ENCODE measurements at regions not wholly inside any gene's neighbourhood (a gene's known extent, or its start where the extent isn't known, plus 50 kb on each side); places are given as distances from the start of the nearest gene placed in this dataset.
"Not testable (repeated sequence)": the region's sequence is repeated elsewhere in the genome, so short reads cannot be mapped to it uniquely, and the experiment has no call there.

DNA sequence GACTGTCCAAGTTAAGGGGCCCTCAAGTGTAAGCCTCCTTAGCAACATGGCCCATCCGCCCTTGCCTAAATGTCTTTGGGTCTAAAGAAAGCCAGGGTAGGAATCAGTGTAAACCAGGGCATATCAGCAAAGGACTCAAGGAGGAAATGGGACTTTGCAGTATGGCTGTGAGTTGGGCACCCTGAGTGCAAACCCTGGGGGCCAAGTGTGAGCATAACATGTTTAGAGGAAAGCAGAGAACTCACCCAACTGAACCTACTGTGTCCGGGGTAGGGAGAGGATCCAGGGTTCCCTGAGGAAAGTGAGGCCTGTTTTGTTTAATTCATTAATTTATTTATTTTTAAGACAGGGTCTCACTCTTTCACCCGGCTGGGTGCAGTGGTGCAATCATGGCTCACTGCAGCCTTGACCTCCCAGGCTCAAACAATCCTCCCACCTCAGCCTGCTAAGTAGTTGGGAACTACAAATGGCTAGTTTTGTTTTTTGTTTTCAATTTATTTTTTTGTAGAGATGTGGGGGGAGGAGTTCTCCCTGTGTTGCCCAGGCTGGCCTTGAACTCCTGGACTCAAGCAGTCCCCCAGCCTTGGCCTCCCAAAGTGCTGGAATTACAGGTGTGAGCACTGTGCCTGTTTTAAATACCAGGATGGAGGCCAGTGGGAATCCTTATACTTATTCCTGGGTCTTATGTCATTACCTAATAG, 51.0 kb upstream of the ACTR3 start:
- no peak for DNase-seq

DNA sequence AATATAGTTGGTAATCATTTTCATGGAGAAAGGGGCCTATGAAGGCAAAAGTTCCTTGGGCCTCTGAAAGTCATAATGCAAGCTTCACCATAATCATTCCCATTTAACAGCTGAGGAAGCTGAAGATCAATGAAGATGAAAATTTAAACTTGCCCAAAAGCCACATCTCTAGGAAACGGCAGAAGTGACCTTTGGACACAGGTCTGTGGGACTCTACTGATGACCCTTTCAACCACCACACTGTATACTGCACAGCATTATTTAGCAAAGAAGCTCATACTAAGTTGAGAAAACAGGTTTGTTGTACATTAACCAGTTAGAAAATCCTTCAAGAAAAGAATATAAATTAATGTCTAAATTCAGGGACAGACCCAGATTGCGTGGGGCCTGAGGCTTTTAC, 51.6 kb upstream of the ACTR3 start:
- no peak for DNase-seq

DNA sequence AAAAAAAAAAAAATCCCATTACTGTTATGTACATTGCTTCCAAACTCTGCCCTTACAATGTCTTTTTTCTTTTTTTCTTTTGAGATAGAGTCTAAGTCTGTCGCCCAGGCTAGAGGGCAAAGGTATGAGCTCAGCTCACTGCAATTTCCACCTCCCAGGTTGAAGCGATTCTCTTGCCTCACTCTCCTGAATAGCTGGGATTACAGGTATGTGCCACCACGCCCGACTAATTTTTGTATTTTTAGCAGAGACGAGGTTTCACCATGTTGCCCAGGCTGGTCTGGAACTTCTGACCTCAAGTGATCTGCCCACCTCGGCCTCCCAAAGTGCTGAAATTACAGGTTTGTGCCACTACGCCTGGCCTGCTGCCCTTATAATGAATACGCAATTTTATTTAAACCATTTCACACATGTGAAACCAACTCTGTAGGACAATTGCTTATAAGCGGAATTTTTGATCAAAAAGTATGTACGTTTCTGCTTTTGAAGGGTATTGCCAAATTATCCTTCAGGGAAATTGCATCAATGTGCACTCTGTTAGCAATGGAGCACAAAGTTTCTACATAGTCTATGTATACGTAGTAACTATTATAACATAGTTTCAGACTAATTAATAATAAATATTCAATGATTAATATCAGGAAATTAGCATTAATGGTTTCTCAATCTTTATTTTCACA, 55.7 kb upstream of the ACTR3 start:
- peak; percentile 91 for DNase-seq

DNA sequence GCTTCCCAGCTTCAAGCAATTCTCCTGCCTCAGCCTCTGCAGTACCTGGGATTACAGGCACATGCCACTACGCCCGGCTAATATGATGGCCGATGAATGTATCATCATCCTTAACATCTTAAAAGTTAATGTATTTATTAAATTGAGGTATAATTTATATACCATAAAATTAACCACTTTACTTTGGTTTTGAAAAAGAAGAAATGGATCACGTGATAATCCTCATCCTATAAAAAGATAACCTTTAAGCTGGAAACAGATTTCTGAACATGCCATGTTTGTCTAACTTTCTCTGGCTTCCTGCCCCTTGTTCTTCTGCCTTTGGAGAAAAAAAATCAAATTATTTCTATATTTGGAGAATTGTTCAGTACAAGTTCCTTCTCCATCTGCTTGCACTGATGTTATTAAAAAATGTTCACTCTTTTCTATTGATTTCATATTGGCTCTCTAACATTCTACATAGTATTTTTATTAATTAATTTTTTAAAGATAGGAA, 57.0 kb upstream of the ACTR3 start:
- DNase-seq = no peak

DNA sequence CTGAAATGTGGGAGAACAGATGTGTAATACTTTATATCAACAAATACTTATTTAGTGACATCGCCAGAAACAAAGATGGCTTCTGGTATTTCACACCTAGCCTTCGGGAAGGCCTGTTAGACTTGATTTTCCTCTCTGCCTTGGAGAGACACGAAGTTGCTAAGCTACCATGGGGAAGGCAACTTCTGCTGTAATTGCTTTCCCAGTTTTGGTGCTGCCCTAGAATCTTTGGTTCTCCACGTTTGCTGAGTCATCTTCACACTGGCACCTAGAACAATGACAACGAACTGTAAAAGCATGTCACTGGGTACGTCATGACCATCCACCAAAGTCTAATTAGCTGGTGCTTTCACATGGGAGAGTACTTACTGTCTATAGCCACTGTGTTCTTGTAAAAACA, 58.7 kb upstream of the ACTR3 start:
- DNase-seq = no peak

DNA sequence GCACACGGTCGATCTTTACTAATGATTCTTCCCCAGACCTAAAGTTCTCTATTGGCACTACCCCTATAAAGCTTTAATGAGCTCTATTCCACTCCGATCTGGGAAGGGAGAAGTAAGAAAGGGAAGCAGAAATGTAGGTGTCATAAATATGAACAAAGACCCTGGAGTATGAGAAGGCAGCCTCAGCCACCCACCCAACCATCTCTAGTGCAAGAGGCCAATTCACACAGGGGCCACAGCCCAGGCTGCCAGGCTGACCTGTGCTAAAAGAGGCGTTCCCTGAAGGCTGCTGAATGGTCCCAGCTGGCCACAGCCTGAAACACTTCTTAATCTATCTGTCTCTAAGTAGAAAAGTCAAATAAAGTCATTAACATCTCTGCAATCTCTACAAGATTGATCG, 60.1 kb upstream of the ACTR3 start:
- DNase-seq = peak; percentile 56

DNA sequence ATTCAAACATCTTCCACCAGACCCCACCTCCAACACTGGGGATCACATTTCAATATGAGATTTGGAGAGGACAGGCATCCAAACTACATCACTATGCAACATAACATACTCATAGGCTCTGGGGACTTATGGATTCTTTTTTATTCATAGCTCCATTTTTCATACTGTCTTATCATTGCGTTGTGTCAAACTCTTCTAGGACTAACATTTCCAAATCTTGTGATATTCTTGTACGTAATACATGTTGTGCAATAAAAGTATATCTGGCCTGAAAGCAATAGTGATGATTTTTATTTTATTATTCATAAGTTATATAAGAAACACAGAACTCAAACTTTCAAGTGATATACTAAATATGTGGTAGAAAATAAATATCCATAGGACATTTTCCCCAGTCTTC, 60.6 kb upstream of the ACTR3 start:
- peak; percentile 65 for DNase-seq

DNA sequence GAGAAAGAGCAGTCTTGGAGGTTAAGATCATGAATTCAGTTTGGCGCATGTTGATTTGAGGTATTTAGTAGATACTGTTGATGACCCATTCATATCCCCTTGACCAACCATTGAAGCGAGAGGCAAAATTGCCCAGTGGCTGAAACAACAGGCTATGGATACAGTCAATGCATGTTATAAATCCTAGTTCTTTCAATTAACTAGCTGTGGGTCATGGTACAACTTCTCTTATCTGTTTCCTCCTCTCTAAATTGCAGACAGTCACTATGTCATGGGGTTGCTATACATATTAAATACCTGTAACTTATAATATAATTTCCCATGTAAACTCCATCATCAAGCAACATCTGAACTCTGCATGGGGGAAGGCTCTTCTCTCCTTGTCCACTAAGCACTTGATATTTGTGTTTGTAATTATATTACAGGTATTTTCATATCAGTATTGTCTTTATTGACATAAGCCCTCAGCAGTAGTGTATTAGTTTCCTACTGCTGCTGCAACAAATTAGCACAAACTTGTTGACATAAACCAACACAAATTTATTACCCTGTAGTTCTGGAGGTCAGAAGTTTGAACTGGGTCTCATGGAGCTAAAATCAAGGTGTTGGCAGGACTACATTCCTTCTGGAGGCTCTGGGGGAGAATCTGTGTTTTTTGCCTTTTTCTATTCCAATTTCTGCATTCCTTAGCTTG, 61.7 kb upstream of the ACTR3 start:
- no peak for DNase-seq

DNA sequence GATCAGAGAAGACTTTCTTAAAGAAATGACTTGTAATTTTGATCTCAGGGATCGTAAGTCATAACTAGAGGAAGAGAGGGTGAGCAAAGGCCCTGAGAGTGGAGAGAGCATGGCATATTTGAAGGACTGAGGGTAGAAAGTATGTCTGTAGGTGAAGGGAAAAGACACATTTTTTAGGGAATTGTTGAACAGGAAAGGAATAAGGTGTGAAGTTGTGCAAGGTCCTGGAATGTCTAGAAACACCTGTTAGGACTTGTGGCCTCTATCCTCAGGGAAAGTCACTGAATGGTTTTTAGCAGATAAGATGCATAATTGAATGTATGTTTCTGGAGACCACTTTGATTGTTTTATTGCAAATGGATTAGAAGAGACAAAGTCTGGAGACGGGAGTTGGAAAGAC, 62.5 kb upstream of the ACTR3 start:
- no peak for DNase-seq

DNA sequence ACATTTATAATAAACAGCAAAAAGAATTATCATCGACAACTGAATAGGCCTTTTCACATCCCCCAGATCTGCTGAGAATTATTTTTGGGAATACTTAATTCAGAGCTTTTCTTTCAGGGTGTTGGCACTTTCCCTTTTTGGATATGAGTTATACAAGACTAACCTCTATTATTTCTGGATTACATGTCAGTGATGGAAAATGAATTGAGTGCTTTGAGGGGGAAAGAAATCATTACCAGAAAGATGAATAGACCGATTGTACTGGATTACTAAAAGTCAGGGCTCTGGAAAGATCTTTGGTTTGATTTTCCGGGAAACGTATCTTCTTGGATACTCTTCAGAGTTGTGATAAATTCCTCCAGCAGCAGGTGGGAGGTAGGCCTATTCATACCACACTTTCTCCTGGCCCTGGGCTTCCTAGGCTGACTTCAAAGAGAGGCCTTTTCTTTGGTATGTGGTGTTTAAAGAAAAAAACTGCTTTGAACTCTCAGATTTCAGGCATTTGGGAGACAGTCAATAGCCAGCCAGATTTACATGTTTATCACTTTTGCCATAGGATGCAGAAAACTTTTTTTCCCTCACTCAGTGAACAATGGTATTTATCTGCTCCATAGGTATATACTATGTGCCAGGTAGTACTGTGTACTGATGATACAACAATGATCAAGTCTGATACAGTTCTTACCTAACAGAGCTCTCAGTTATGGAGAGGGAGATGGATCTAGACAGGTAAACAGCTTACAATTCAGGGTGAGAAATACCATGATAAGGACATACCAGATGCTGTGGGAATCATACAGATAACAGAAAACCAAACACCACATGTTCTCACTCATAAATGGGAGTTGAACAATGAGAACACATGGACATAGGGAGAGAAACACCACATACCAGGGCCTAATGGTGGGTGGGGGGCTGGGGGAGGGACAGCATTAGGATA, 63.3 kb upstream of the ACTR3 start:
- no peak for DNase-seq

DNA sequence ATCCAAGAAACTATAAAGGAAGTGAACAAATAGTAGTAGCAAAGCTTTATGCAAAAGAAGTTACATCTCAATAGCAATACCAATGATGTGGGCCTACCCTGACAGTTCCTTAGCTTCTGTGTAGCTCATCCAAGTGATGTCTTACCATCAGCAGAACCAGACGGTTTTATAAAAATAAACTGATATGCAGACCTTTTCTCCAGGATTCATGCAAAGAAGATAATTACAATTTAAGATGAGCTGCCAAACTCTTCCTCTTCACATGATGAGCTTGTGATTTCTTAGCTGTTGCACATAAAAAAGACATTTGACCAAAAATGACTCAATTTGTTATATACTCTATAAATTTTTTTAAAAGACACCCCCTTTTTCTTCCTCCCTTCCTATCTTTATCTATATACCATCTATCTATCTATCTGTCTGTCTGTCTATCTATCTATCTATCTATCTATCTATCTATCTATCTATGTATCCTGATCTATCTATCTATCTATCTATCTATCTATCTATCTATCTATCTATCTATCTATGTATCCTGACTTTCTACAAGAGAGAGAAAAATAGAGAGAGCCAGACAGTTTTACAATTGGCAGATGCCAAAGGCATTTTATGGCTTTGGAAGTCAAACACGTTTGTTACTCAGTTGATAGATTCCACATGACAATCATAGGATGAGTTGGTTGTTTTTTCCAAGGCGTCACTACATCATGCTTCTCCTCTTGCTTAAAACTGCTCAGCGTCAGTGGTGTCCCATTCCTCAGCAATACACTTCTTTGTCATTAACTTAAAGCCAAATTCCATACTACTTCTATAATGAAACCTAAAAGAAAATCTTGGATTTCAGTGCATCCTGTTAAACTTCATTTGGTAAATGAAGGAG, 65.9 kb upstream of the ACTR3 start:
- DNase-seq = no peak

DNA sequence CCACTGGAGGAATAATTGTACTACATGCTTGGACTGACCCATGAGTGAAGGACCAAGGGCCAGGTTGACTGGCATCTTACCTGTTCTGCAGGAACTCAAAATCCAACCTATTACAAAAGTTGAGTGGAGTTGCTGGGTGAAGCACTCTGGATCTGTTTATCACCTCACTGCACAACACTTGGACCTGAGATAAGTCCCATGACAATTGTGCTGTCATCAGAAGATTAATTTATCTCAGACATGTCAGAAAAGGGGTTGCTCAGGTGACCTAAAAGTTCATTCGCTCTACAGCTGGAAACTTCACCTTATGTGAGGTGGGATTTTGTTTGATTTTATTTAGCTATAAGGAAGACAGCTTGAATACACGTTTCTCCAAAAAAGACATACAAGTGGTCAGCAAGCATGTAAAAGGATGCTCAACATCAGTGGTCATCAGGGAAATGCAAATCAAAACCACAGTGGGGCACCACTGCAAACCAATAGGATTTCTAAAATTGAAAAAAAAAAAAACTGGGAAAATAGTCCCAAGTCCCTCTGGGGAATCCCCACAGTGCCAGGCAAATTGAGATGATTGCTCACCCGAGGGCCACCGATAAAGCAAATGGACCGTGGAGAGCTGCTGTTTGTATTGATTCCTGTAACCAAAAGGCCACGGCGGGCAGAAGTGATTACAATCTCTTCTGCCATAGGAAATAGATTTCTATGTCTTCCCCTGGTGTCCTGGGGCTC, 65.8 kb upstream of the SLC35F5 start:
- no peak for DNase-seq

DNA sequence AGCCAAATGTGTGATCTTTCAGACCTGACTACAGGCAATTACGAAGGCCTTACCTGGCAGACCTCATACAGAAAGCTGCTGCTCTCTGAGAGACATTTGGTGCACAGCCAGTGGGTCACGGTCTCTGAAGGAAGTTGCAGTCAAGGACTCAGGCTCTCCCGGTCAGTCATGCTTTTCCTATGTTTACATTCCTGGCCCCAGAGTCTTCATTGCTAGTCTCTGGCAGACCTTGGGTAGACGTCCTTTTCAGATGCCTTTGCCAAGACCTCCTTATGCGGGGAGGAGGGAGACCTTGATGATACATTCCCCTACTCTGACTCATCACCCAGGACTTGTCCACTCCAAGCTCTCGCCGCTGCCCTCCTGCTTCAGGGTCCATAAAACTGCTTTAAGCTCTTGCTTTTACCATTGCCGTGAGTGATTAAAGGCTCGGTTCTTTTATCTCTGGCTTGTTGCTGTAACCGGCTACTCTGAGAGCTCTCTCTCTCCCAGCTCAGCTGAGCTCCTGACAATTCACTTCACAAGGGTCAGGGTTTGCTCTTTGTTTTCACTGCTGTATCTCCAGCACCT, 62.0 kb upstream of the SLC35F5 start:
- no peak for DNase-seq

DNA sequence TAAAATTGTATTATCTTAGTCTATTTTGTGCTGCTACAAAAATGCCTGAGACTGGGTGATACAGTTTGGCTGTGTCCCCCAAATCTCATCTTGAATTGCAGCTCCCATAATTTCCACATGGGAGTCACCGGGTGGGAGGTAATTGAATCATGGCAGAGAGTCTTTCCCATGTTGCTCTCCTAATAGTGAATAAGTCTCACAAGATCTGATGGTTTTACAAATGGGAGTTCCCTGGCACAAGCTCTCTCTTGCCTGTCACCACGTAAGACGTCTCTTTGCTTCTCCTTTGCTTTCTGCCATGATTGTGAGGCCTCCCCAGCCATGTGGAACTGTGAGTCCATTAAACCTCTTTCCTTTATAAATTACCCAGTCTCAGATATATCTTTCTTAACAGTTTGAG, 57.0 kb upstream of the SLC35F5 start:
- DNase-seq = not testable (repeated sequence)

DNA sequence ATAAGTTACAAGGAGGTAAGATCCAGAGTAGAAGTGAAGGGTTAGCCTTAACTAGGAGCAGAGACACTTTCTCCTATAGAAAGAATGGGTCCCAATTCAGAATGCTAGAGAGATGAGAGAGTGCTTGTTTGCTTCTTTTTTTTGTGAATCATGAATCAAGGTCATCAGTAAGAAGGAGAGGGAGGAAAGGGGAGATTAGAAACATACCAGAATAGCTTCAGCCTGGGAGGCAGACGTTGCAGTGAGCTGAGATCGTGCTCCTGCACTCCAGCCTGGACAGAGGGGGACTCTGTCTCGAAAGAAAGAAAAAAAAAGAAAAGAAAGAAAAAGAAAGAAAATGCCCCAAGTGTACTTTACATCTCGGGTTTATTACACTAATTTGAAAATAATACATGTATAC, 55.8 kb upstream of the SLC35F5 start:
- no peak for DNase-seq

DNA sequence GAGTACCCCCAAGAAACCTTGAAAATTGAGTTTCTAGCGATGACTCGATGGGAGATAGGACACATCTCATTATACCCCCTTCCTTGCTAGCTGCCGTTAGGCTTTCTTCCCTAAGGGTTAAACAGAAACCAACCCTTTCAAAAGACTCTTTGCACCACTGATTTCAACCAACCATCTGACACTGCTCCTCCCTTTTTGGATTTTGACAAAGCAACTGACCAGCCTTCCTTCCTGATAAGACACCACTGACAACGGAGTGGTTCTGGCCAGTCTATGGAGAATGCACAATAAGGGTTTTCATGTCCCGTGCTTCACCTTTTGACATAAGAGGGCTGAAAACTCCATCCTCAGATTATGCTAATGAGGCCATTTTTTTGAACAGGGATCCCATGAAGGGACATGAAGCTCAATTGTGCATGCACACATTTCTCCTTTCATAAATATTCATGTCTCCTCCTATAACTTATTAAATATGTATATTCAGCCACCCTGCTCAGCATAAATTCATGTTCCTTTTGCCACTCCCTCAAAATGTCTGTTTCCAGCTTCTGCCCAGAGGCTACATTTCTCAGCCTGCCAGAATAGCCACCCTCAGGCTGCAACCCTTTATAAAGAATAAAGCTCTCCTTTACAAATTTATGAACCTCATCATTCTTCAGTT, 52.8 kb upstream of the SLC35F5 start:
- DNase-seq = no peak

DNA sequence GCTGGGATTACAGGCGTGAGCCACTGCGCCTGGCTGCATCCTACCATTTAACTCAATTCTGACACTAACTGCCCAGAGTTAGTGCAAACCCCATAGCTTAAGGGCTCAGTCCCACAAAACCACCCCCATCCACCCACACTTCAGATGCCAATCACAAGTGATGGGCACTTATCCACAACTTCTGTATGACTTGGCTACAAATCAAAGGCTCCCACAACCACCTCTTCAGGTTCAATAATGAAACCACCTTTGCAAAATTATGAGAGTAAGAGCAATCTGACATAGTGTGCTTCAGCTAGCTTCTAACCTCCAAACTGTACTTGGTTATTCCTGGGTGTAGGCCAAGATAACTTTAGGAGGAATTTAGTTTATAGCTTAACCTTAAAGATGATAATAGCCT, 51.3 kb upstream of the SLC35F5 start:
- no peak for DNase-seq

DNA sequence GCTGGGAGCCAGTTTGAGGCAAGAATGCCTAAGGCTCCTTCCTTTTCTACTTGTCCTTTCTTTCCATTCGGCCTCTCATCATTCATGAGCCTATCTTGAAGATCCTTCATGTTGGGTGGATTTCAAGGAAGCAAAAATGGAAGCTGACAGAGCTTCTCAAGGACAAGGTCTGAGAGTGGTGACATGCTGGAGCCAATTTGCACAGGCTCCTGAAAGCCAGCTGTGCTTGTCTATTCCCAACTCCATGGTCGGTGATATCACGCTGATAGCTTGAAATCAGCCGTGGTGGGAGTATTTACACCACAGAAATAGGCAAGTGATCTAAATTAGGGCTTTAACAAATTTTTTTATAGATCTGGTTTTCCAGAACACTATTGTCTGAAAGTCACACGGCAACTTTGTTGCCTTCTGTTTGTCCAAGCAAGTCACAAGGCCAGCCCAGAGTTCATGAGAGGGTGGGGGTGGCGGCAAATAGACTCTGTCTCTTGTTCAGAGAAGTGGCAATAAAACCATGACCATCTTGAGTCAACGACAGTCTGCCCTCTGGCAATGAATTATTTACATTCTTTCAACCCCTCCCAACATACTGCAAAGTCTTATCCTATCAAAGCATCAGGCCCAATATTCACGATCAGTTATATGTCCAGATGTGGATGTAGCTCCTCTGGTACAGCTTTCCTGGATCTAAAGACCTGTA, 49.9 kb upstream of the SLC35F5 start:
- DNase-seq = no peak
